NCI-H1417 (cell line): ENCODE measurements at regions not wholly inside any gene's neighbourhood (a gene's known extent, or its start where the extent isn't known, plus 50 kb on each side); places are given as distances from the start of the nearest gene placed in this dataset.

Experiments used
- DNase-seq, 3 experiments: peaks; one replicate each; lab custom pipeline; 2025; lab: John Stamatoyannopoulos, UW

GRCh38 chr6:16974704-16975359, 127.0 kb upstream of the STMND1 start:
- no peak for DNase-seq

GRCh38 chr6:16974387-16974673, 127.5 kb upstream of the STMND1 start:
- DNase-seq = no peak

DNA sequence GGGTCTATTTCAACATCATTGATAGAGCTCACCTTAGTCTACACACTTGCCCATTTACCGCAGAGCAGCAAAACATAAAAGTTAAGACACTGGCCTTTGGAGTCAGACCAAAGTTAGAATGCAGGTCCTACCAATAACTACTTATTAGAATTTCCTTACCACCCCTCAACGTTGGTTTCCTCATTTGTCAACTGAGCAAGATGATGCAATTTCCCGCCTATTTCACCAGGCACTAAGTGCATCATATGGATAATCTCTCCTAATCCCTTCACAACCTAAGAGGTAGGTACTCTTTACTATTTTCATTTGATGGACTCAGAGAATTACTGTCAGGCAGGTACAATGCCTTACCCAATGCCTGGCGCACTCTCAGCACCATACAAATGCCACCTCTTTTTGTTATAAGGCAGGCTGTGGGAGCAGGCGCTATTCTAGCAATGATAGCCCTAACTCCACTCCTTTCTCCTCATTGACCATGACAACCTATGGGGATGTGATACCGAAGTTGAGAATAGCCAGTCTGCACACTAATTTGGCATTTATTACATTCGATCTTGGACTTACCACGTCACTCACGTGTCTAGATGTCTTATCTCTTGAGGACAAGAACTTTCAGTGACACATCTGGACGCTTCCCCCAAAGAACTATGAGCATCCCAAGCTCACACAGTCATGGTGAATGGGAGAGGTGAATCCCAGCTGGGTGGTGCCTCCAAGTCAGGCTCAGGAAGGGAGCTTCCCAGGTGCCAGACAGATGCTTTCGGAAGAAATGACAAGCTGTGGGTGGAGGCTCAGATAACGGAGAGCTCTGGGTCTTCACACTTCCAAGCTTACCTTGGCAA, 128.1 kb upstream of the STMND1 start:
- DNase-seq = no peak

DNA sequence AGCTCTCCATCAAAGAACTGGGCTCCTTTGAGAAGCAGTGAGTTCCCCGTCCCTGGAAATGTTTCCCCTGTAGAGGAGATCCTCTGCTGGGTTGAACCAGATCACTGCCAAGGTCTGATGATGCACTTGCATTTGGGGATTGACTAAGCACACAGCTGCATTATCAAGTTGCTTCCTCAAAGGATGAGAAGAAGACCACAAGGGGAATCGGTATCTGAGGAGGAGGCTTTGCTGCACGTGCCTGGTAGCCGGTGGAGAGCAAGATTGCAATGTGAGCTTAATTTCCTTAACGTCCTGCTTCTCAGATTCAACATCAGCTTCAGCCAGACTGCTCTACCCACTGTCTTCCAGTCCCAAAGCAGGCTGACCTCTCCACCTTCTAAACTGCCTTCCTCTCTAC, 128.8 kb upstream of the STMND1 start:
- no peak for DNase-seq

GRCh38 chr6:16972535-16972934, 129.3 kb upstream of the STMND1 start:
- DNase-seq = no peak

- DNase-seq = no peak
These were observed 131.9 kb upstream of the STMND1 start for GRCh38 chr6:16969699-16970655.

DNA sequence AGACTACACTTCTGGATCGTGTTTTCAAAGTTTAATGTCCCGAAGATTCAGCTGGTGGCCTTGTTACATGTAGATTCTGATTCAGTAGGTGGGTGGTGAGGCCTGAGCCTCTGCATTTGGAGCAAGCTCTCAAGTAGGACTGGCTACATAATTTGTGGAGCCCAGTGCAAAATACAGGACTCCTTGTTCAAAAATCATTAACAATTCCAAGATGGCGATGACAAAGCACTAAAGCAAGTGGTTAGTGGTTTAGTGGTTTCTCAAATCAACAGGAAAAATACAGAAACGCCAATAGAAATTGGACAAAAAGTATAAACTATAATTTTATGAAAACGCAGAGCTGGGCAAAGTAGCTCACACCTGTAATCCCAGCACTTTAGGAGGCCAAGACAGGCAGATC, 133.7 kb upstream of the STMND1 start:
- DNase-seq = no peak

DNA sequence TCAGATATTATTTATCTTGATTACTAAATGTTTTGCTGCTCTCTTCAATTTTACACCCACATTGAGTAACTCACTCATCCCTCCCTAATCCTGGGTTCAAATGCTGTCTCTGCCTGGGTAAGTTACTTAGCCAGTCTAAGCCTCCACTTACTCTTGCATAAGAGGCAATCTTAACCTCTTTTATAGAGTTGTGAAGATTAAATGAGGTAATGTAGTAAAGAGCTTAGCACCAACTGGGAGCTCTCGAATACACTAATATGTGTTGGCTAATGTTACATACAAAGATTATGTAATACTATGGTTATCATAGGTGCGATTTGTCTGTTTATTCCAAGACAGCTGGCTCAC, 134.4 kb upstream of the STMND1 start:
- no peak for DNase-seq

DNA sequence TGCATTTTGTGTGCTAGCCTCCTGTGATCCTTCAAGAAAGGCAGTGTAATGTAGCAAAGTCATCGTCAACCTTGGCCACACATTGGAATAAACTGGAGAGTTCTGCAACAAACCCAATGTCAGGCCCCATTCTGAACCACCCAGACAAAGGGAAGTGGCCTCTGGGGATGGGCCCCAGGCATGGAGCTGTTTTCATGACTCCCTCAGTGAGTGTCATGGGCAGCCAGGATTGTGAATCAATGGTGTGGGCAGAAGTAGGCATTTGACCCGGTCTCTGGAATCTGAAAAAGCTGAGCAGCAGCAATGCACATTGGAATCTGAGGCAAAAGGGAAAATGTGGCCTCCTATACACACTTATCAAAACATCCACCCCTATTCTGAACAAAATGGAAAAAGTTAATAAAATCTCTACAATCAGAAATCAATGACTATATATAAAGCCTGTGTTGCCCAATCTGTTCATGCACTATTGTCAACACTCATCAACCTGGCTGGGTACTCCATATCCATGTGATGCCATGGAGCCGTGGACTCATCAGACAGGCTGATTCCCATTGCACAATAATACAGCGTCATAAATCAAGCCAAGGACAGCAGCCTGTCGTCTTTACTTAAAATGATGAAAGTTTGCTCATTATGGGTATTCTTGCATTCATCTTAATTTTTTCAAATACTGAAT, 134.9 kb upstream of the STMND1 start:
- no peak for DNase-seq

GRCh38 chr6:16965689-16966088, 136.2 kb upstream of the STMND1 start:
- no peak for DNase-seq

DNA sequence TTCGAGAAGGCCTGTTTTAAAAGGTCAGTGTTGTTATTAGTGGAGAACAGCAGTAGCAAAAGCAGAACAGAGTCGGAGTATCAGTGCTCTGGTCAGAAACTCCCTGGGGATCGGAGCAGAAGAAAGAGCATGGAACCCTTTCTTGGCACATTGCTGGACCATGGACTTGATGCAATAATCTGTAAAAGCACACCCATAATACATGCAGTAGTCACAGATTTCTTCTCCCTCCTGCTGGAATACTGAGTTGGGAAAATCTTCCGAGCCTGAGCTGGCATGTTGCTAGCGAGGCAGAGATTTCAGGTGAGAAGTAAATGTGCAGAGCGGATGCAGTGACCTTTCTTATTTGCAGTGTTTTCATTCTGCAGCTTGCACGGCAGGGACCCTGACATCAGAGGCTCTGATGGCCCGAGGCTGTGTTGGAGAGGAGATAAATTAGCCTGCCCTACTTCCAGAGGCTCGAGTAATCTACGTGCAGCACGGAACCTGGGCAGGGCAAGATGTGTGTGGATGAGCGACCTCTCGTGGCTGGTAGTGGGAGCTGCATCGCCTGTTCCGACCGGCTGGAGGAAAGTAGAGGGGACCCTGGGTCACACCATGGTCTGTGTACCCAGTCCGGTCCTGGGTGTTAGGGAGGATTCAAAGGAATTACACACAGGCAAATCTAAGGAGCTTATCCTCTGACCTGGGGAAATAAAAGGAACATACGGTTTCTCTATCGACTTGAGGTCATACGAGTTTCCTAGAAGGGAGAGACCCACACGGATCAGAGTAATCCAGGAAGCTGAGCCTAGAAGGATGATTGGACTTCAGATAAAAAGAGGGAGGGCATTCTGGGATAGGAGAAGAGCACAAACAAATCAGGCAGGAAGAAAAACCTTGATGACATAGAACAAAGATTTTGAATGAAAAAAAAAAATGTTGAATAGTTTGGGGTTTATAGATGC, 137.0 kb upstream of the STMND1 start:
- DNase-seq = peak; percentile 64 to 92 (median 80)

DNA sequence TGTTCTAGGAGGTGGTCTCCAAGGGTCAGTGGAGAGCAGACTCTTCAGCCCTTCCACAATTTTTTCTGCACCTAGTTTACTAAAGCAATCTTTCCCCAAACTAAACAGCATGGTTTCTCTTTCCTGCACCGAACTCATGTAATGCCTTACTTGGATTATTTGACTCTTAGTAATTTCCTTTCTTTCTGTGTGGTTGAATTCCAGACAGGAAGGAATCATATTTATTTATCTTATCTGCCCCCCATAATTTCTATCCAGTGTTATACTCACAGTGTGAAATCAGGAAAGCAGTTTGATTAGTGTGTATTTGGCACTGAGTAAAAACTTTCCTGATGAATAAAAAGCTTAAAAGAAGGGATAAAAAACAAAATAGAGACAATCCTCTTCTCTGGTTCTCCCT, 140.3 kb upstream of the STMND1 start:
- no peak for DNase-seq

DNA sequence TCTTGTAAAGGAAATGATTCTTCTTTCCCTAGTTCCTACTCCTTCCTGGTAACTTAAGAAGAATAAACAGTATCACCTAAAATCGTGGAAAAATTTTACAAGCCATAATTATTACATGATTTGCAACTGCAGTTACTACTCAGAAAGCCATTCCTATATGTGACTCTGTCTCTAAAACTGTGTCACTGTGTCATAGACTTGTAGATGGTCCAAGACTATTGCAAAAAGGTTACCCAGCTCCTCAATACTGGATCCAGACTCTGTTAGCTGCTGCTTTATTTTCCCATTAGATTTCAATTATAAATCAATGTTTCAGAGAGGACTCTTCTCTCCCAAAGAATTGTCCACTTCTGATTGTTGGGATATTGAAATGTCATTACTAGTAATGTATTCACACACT, 142.1 kb upstream of the STMND1 start:
- no peak for DNase-seq

DNA sequence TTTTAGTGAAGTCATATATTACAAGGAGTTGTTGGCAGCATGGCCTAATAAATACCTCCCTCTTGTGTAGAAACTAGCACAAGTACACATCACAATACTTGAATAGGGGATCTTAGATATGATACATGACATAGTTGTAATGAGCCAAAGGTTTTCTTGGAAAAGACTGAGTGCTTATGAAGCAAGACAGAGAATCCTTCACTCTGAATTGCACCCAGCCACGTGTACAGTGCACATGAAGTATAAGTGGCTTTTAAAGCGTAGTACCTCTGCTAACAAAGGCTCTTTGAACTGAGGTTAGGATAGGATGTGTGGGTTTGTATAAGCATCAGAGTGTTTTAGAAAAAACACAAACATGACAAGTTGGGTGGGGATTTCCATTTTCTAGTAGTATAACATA, 145.5 kb upstream of the STMND1 start:
- DNase-seq = peak in 1 of 3 experiments; percentile 27

DNA sequence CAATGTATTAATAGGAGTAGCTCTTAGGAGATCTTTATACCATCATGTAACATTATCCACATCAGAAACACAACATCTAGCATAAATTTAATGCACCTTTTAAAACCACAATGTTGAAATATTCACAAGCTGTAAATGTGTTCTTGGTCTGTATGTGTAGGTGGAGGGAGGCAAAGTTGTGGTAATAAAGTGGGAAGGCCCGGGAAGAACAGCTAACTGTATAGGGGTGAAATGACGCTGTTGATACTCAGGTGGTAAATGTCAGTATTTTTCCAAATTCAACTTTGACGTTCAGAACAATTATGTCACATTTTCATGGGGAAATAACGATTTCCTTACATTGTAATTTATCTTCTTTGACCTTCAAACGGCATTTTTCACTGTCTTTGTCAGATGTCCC, 146.0 kb upstream of the STMND1 start:
- no peak for DNase-seq

- DNase-seq = no peak
These were observed 147.9 kb upstream of the STMND1 start for GRCh38 chr6:16953905-16954304.

- no peak for DNase-seq
These were observed 148.4 kb upstream of the STMND1 start for GRCh38 chr6:16953446-16953845.

DNA sequence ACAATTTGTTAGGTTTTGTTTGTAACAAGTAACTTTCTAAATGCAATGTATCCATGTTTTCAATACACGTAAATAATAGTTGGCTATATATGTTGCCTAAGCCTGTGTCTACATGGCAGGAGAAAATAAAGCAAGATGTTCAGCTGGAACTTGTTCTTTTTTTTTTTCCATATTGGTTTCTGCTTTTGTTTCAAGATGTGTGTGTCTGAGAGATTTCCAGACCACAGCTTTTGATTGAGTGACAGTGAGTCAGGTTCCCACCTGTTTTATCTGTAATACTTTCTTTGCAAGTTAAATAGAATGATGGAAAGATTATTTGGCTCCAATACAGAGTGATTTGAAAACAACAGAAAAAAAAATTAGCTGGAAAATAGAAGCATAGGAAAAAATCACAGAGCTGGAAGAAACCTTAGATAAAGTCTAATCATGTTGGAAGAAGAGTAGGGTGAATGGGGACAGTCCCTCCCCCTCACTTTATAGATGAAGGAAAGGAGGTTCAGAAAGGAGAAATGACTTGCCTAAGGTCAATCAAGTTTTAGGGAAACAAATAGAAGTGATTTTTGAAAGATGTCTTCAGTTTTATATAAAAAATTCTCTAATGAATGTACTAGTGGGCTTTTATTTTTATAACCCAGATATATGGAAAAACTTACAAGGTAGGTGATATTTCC, 150.9 kb upstream of the STMND1 start:
- no peak for DNase-seq

GRCh38 chr6:16950302-16950701, 151.5 kb upstream of the STMND1 start:
- DNase-seq = no peak

- DNase-seq = no peak
These were observed 152.1 kb upstream of the STMND1 start for GRCh38 chr6:16949716-16950115.

DNA sequence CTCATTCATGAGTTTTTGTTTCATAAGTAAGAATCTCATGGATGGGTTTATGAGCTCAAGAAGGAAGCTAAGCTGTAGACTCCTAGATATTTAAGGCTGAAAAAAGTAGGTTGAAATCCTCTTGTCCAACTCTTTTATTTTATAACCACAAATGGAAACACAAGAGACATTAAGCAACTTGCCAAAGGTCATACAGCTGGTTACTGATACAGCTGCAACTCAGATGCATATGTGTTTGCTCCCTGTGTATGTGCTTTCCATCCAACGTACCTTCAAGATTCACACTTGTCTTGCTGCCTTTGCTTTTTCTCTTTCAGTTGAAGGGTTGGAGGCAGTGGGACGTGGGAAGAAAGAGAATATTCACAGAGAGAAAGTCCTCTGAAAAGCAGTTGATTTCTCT, 153.5 kb upstream of the STMND1 start:
- DNase-seq = no peak
